WERI-Rb-1 (cell line): ENCODE measurements at regions not wholly inside any gene's neighbourhood (a gene's known extent, or its start where the extent isn't known, plus 50 kb on each side); places are given as distances from the start of the nearest gene placed in this dataset.

Experiments used
- DNase-seq: peaks from one replicate; pipeline ENCODE4 v3.0.0-alpha.2; 2020
- H3K27ac ChIP-seq: fragments of 250-450 bp; sonication (Bioruptor Pico); 2 replicates; pipeline ENCODE4 v1.5.1; 2020; ENCODE audit warnings: mild to moderate bottlenecking, moderate library complexity
- H3K27me3 ChIP-seq: fragments of 250-450 bp; sonication (Bioruptor Pico); 2 replicates; pipeline ENCODE4 v1.5.1; 2021; ENCODE audit warnings: mild to moderate bottlenecking, low read depth, moderate library complexity; ENCODE audit not compliant: insufficient read depth, severe bottlenecking
- H3K36me3 ChIP-seq: fragments of 250-450 bp; sonication (Bioruptor Pico); 2 replicates; pipeline ENCODE4 v1.5.1; 2020; ENCODE audit warnings: mild to moderate bottlenecking, moderate library complexity
- H3K4me3 ChIP-seq: 2 replicates; pipeline ENCODE4 v1.5.1; 2011; ENCODE audit warnings: low read depth, mild to moderate bottlenecking, control low read depth, low read length
- H3K9me3 ChIP-seq: fragments of 250-450 bp; sonication (Bioruptor Pico); 2 replicates; pipeline ENCODE4 v1.5.1; 2021; ENCODE audit warnings: mild to moderate bottlenecking, moderate library complexity; ENCODE audit not compliant: severe bottlenecking
- TF ChIP-seq, protein P1 (sequence below): IDR thresholded peaks from 2 replicates; pipeline ENCODE4 v1.5.1; 2011; ENCODE audit warnings: low read depth, mild to moderate bottlenecking, control low read depth, inconsistent platforms, low read length

DNA sequence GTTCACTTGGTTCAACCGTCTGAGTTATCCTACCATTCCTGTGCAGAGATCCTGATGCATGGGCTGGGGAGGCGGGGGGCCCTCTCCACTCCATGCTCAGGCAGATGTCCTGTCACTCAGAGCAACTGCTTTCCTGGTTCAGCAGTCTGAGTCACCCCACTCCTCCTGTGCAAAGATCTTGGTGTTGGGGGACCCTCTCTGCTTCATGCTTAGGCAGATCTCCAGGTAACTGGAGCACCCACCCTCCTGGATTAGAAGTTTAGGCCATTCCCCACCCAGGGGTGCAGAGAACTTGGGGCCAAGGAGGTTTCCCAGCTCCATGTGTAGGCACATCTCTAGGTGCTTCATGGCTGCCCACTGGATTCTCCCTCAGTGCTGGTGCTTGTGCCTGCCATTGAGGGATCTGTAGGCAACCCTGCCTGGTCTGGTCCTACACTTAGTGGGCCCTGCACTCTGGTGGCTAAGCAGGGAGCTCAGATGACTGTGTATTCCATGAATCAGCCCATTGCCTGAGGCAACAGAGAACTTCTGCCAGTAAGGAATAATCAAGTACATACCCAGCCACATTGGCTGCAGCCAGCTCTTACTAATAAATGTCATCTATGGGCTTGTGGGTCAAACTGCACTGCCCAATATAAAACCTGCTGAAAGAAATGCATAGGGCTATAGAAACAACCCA, 465.4 kb upstream of the THBS1 start:
- no peaks in the 10 kb centered on the region for H3K36me3 ChIP-seq
- no peak overlapping the region for H3K4me3 ChIP-seq
- DNase-seq = no peak
- no peaks in the 10 kb centered on the region for H3K9me3 ChIP-seq
- TF ChIP-seq, protein P1, sequence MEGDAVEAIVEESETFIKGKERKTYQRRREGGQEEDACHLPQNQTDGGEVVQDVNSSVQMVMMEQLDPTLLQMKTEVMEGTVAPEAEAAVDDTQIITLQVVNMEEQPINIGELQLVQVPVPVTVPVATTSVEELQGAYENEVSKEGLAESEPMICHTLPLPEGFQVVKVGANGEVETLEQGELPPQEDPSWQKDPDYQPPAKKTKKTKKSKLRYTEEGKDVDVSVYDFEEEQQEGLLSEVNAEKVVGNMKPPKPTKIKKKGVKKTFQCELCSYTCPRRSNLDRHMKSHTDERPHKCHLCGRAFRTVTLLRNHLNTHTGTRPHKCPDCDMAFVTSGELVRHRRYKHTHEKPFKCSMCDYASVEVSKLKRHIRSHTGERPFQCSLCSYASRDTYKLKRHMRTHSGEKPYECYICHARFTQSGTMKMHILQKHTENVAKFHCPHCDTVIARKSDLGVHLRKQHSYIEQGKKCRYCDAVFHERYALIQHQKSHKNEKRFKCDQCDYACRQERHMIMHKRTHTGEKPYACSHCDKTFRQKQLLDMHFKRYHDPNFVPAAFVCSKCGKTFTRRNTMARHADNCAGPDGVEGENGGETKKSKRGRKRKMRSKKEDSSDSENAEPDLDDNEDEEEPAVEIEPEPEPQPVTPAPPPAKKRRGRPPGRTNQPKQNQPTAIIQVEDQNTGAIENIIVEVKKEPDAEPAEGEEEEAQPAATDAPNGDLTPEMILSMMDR = no peak
- no peak overlapping the region for H3K27ac ChIP-seq
- peaks cover 32% of the 10 kb centered on the region for H3K27me3 ChIP-seq

DNA sequence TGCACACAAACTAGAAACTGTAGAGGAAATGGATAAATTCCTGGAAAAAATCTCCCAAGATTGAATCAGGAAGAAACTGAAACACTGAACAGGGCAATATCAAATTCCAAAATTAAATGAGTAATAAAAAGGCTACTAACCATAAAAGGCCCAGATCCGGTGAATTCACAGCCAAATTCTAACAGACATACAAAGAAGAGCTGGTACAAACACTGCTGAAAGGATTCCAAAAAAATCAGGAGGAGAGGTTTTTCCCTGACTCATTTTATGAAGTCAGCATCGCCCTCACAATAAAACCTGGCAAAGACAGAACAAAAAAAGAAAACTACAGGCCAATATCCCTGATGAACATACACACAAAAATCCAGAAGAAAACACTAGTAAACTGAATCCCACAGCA, 462.4 kb upstream of the THBS1 start:
- H3K27ac ChIP-seq = no peak overlapping the region

DNA sequence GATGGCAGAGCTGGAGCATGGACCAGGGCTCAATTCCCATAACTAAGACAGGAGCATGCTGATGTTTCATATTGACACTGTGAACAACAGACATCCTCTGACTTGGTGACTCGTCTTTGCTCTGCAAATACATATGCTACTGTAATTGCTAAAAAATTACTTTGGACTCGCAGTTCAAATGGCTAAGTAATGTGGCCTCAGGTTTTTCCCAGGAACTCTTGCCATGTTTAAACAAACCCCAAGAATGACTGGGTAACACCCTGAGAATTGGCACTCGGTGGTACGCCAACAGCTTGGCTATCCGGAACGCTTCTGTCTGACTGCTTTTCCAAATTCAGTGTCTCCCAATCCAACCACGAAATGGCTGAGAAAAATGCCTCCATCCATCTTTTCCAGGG, 456.7 kb upstream of the THBS1 start:
- Histone ChIP-seq H3K36me3 (no peaks in the 10 kb centered on the region), H3K27me3 (peaks cover 34% of the 10 kb centered on the region), H3K27ac (no peak overlapping the region), H3K4me3 (no peak overlapping the region), H3K9me3 (no peaks in the 10 kb centered on the region)
- no peak for DNase-seq
- TF ChIP-seq, protein P1 = no peak

More for the DNA sequence above, 462.4 kb upstream of the THBS1 start:
- H3K36me3 ChIP-seq = no peaks in the 10 kb centered on the region
- TF ChIP-seq, protein P1 = no peak
- H3K9me3 ChIP-seq = no peaks in the 10 kb centered on the region
- H3K4me3 ChIP-seq = no peak overlapping the region
- H3K27me3 ChIP-seq = peaks cover 33% of the 10 kb centered on the region
- no peak for DNase-seq

DNA sequence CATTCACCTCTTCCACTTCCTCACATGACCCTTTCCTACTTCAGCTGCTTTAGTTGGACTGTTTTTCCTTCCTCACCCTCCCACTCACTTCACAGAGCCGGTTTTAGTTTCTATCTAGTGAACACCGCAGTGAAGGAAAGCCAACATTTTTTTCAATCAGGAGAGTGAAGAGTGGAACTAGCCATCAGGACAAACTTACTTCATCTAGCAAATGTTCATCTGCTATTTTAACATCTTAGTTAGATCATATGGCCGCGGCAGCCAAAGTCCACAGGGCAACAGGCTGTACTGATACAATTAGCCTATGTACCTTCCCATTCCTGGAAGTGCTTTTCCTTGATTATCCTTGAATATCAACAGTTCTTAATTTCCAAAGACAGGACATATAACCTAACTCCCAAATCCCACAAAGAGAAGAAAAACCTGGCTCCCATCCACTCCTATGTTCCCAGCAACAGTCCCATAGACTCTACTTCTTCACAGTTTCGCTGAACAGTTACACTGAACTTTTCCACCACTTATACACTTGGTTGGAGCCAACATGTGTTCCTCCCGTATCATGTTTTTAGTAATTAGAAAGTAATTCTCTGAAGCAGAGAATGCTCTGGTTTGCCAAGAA, 456.2 kb upstream of the THBS1 start:
- no peak for DNase-seq
- H3K36me3 ChIP-seq = no peaks in the 10 kb centered on the region
- no peak overlapping the region for H3K27ac ChIP-seq
- no peaks in the 10 kb centered on the region for H3K9me3 ChIP-seq
- TF ChIP-seq, protein P1 = no peak
- H3K27me3 ChIP-seq = peaks cover 30% of the 10 kb centered on the region
- H3K4me3 ChIP-seq = no peak overlapping the region

DNA sequence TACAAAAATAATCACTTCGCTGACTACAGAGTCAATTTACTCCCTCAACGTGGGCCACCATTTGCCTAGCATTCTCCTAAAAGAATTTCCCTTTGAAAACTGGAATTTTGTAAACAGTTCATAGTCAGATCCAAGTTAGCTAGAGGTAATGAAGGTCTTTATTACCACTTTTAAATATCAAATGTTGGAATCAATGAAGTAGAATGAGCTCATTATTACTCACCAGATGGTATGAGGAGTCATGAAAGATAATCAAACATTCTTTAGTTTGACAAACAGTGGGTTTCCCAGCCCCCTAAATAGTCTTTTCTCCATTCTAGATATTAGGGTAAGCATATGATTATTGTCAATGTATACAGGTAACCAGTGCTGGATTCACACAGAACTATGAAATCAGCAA, 455.7 kb upstream of the THBS1 start:
- H3K27ac ChIP-seq = no peak overlapping the region
- no peaks in the 10 kb centered on the region for H3K9me3 ChIP-seq
- no peak for DNase-seq
- no peak overlapping the region for H3K4me3 ChIP-seq
- H3K27me3 ChIP-seq = peaks cover 28% of the 10 kb centered on the region
- TF ChIP-seq, protein P1 = no peak
- H3K36me3 ChIP-seq = no peaks in the 10 kb centered on the region
